ENCODE measurements at regions not wholly inside any gene's neighbourhood (a gene's known extent, or its start where the extent isn't known, plus 50 kb on each side); places are given as distances from the start of the nearest gene placed in this dataset.

GRCh38 chr7:112873831-112874553 lies 83.8 kb upstream of the TMEM168 start:
- peaks cover 7% of the 10 kb centered on the region; the same call in 1 of the 2 replicates for H3K4me1 ChIP-seq (ENCODE audit: insufficient read depth)
- H3F3A ChIP-seq (replicated peaks; ENCODE audit: low read depth): no peaks in the 10 kb centered on the region
- H3K4me3 Mint-ChIP-seq: no peak overlapping the region
- H3K9me2 ChIP-seq (ENCODE audit: insufficient read depth): no peaks in the 10 kb centered on the region
- peaks cover 13% of the 10 kb centered on the region for H3K4me1 Mint-ChIP-seq
- no peak overlapping the region for H2AFZ ChIP-seq
- H3K36me3 Mint-ChIP-seq (ENCODE audit: low read depth): no peaks in the 10 kb centered on the region
- H3K27ac ChIP-seq (ENCODE audit: low read depth): no peak overlapping the region
- DNase-seq (ENCODE audit: low spot score): no peak
- no peak for TF ChIP-seq JUNB (IDR thresholded peaks at IDR 0.05; ENCODE audit: unreplicated experiment)
- no peak for TF ChIP-seq ZNF114 (CRISPR knock-in tag; IDR thresholded peaks at IDR 0.05)
- H3K4me3 ChIP-seq: no peak overlapping the region
- H3K27me3 ChIP-seq (ENCODE audit: insufficient read depth): no peaks in the 10 kb centered on the region
- no peak for ATAC-seq
- peaks cover 24% of the 10 kb centered on the region for H3K79me2 ChIP-seq (replicated peaks; ENCODE audit: insufficient read depth)
- peaks cover 4% of the 10 kb centered on the region; the same call in 2 of the 3 replicates for H3K9me3 Mint-ChIP-seq
- H3K4me2 ChIP-seq: no peak overlapping the region
- no peaks in the 10 kb centered on the region for H3K27me3 Mint-ChIP-seq (ENCODE audit: insufficient read depth, low read depth, poor library complexity)
- H3K27ac Mint-ChIP-seq: no peak overlapping the region
- H4K20me1 ChIP-seq (replicated peaks; ENCODE audit: insufficient read depth): no peaks in the 10 kb centered on the region
- no peaks in the 10 kb centered on the region for H3K36me3 ChIP-seq (ENCODE audit: insufficient read depth)

- Mint-ChIP-seq H3K27me3 (ENCODE audit: insufficient read depth, low read depth, poor library complexity) (peaks cover 4% of the 10 kb centered on the region), H3K9me3 (peaks cover 13% of the 10 kb centered on the region; the same call in 2 of the 3 replicates), H3K4me1 (peaks cover 13% of the 10 kb centered on the region), H3K4me3 (no peak overlapping the region), H3K36me3 (ENCODE audit: low read depth) (peaks cover 10% of the 10 kb centered on the region; the same call in 2 of the 3 replicates), H3K27ac (no peak overlapping the region)
- Histone ChIP-seq H3K4me3 (no peak overlapping the region), H3K36me3 (ENCODE audit: insufficient read depth) (no peaks in the 10 kb centered on the region), H4K20me1 (replicated peaks; ENCODE audit: insufficient read depth) (no peaks in the 10 kb centered on the region; the same call in 1 of the 2 replicates), H2AFZ (no peak overlapping the region), H3F3A (replicated peaks; ENCODE audit: low read depth) (no peaks in the 10 kb centered on the region), H3K27me3 (ENCODE audit: insufficient read depth) (no peaks in the 10 kb centered on the region), H3K4me1 (ENCODE audit: insufficient read depth) (peaks cover 7% of the 10 kb centered on the region; the same call in 1 of the 2 replicates), H3K27ac (ENCODE audit: low read depth) (no peak overlapping the region), H3K4me2 (peak overlapping the region; percentile 2; the same call in 1 of the 2 replicates), H3K9me2 (ENCODE audit: insufficient read depth) (no peaks in the 10 kb centered on the region), H3K79me2 (replicated peaks; ENCODE audit: insufficient read depth) (peaks cover 27% of the 10 kb centered on the region)
- DNase-seq (ENCODE audit: low spot score) (peak; percentile 83), ATAC-seq (peak; percentile 99)
- TF ChIP-seq REST (IDR thresholded peaks at IDR 0.05; ENCODE audit: unreplicated experiment) (no peak), STAT1 (IDR thresholded peaks at IDR 0.05; ENCODE audit: unreplicated experiment) (no peak), CTCF (conservative IDR thresholded peaks at IDR 0.05; ENCODE audit: low read depth in 2 of 2) (peak; percentile 96 to 98), ZNF462 (CRISPR knock-in tag; IDR thresholded peaks at IDR 0.05) (0 out of 2 replicates have a peak, but pooled peaks have one; percentile 5), CREB1 (CRISPR knock-in tag; IDR thresholded peaks at IDR 0.05; ENCODE audit: low read depth) (peak; percentile 30; the same call in 1 of the 2 replicates), POLR2AphosphoS5 (IDR thresholded peaks at IDR 0.05; ENCODE audit: low read depth) (no peak)
These were observed 79.0 kb upstream of the TMEM168 start for GRCh38 chr7:112869111-112869774.

Measured in GM23338 (cell line).